ENCODE measurements at regions not wholly inside any gene's neighbourhood (a gene's known extent, or its start where the extent isn't known, plus 50 kb on each side); places are given as distances from the start of the nearest gene placed in this dataset.
"Not testable (repeated sequence)": the region's sequence is repeated elsewhere in the genome, so short reads cannot be mapped to it uniquely, and the experiment has no call there.

- Histone ChIP-seq H3K27me3 (replicated peaks in 1 of 7) (no peaks in the 10 kb centered on the region), H3K36me3 (no peaks in the 10 kb centered on the region), H3K4me3 (no peak overlapping the region), H3K27ac (no peak overlapping the region), H3K9me3 (no peaks in the 10 kb centered on the region), H3K4me1 (no peaks in the 10 kb centered on the region)
- intact Hi-C loops (cut with DNase I; ENCODE audit: low total_unique reads) = no loop called here
- TF ChIP-seq CTCF (IDR thresholded peaks at IDR 0.05 in 8 of 11, conservative IDR thresholded peaks at IDR 0.05 in 3 of 11) (no peak), POLR2A (IDR thresholded peaks at IDR 0.05) (no peak), POLR2AphosphoS5 (IDR thresholded peaks at IDR 0.05) (no peak)
- no peak for DNase-seq
These were observed 377.2 kb upstream of the GOT2 start for GRCh38 chr16:59111280-59111679.

- TF ChIP-seq POLR2AphosphoS5 (IDR thresholded peaks at IDR 0.05) (no peak), CTCF (IDR thresholded peaks at IDR 0.05 in 8 of 11, conservative IDR thresholded peaks at IDR 0.05 in 3 of 11) (no peak), POLR2A (IDR thresholded peaks at IDR 0.05) (no peak)
- intact Hi-C loops (cut with DNase I; ENCODE audit: low total_unique reads) = no loop called here
- no peaks in the 10 kb centered on the region for H3K27me3 ChIP-seq (replicated peaks in 1 of 7)
- no peaks in the 10 kb centered on the region for H3K9me3 ChIP-seq
- 55 to 79% (median 66%) methylated on average over 2 of the region's 2 CpGs for WGBS, 5 donors
- no peak for DNase-seq
- no peak overlapping the region for H3K27ac ChIP-seq
- H3K36me3 ChIP-seq = no peaks in the 10 kb centered on the region
- no peaks in the 10 kb centered on the region for H3K4me1 ChIP-seq
- H3K4me3 ChIP-seq = no peak overlapping the region
These were observed 374.3 kb upstream of the GOT2 start for GRCh38 chr16:59108374-59108773.

- DNase-seq = peak; percentile 34
- H3K27me3 ChIP-seq (replicated peaks in 1 of 7); H3K4me3 ChIP-seq; H3K4me1 ChIP-seq; H3K27ac ChIP-seq; H3K36me3 ChIP-seq; intact Hi-C loops (cut with DNase I; ENCODE audit: low total_unique reads): not testable (repeated sequence)
- peaks cover 0 to 11% (median 2%) of the 10 kb centered on the region in 8 donors for H3K9me3 ChIP-seq
- WGBS, 5 donors = 89 to 98% (median 94%) methylated on average over 9 of the region's 9 CpGs
These were observed 362.6 kb upstream of the GOT2 start for GRCh38 chr16:59096682-59097081.

- intact Hi-C loops (cut with DNase I; ENCODE audit: low total_unique reads) = no loop called here
- Histone ChIP-seq H3K4me1 (no peaks in the 10 kb centered on the region), H3K27ac (no peak overlapping the region), H3K27me3 (replicated peaks in 1 of 7) (no peaks in the 10 kb centered on the region), H3K36me3 (no peaks in the 10 kb centered on the region), H3K9me3 (no peaks in the 10 kb centered on the region), H3K4me3 (no peak overlapping the region)
- DNase-seq = no peak
- WGBS, 5 donors = 82 to 100% (median 96%) methylated on average over 1 of the region's 1 CpG
- TF ChIP-seq POLR2AphosphoS5 (IDR thresholded peaks at IDR 0.05) = no peak
- no peak for TF ChIP-seq POLR2A (IDR thresholded peaks at IDR 0.05)
- no peak for TF ChIP-seq CTCF (IDR thresholded peaks at IDR 0.05 in 8 of 11, conservative IDR thresholded peaks at IDR 0.05 in 3 of 11)
These were observed 356.4 kb upstream of the GOT2 start for GRCh38 chr16:59090541-59090940.

GRCh38 chr16:59088431-59088830 lies 354.3 kb upstream of the GOT2 start:
- no peak for DNase-seq
- Histone ChIP-seq H3K4me3 (no peak overlapping the region), H3K27me3 (replicated peaks in 1 of 7) (no peaks in the 10 kb centered on the region), H3K4me1 (no peaks in the 10 kb centered on the region), H3K9me3 (peaks cover 0 to 6% (median 0%) of the 10 kb centered on the region in 8 donors), H3K27ac (no peak overlapping the region), H3K36me3 (no peaks in the 10 kb centered on the region)
- TF ChIP-seq CTCF (IDR thresholded peaks at IDR 0.05 in 8 of 11, conservative IDR thresholded peaks at IDR 0.05 in 3 of 11) = no peak
- TF ChIP-seq POLR2A (IDR thresholded peaks at IDR 0.05) = no peak
- no peak for TF ChIP-seq POLR2AphosphoS5 (IDR thresholded peaks at IDR 0.05)
- 93 to 98% (median 96%) methylated on average over 8 of the region's 8 CpGs for WGBS, 5 donors
- intact Hi-C loops (cut with DNase I; ENCODE audit: low total_unique reads) = no loop called here
